HG03095 (cell line): ENCODE measurements at regions not wholly inside any gene's neighbourhood (a gene's known extent, or its start where the extent isn't known, plus 50 kb on each side); places are given as distances from the start of the nearest gene placed in this dataset.

Experiments used
- ATAC-seq: cut with Tn5 transposase; IDR thresholded peaks from one replicate; pipeline ENCODE4 v1.9.1; 2021; ENCODE audit warnings: moderate library complexity; ENCODE audit not compliant: unreplicated experiment

DNA sequence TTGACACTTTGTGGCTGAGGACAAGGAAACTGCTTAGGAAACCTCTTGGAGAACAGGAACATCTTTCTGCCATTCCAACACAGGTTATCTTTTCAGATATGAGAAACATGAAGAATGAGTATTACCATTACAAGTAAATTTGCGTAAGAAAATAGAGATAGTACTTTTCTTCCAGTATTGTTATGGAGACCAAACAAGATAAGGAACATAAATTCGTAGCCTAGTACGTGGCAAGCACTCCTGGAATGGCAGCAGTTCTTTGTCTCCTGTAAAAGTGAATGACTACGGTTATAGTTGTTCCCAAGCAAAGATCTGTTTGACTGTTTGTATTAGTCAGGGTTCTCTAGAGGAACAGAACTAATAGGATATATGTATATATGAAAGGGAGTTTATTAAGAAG is 843.1 kb downstream of the STIM2 start:
- no peak for ATAC-seq

DNA sequence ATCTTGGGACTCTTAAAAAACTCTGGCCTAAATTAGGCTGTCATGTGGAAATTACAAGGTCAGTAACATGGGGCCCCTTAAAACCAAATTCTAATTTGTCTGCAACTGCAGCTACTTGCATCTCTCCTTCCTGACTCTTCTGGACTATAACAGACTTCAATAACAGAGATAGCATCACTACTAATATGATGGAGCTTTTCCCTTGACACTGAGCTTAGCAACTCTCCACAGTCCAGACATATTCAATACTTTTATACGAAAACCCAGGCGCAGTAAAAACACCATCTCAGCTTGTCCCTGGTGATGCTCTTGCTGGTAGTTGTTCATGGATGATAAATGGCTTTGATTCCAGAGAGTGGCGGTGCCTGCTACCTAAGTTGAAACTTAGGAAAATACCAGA is 850.4 kb downstream of the STIM2 start:
- ATAC-seq: no peak

DNA sequence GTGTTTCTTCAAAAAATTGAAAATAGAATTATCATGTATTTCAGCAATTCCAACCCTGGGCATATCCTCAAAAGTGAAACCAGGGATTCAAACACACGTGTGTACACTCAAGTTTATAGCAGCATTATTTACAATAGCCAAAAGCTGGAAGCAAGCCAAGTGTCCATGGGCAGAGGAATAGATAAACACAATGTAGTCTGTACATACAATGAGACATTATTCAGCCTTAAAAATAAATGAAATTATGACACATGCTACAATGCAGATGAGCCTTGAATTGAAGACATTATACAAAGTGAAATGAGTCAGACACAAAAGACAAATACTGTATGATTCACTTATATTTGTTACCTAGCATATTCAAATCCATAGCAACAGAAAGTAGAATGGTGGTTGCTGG is 853.4 kb downstream of the STIM2 start:
- ATAC-seq: no peak

DNA sequence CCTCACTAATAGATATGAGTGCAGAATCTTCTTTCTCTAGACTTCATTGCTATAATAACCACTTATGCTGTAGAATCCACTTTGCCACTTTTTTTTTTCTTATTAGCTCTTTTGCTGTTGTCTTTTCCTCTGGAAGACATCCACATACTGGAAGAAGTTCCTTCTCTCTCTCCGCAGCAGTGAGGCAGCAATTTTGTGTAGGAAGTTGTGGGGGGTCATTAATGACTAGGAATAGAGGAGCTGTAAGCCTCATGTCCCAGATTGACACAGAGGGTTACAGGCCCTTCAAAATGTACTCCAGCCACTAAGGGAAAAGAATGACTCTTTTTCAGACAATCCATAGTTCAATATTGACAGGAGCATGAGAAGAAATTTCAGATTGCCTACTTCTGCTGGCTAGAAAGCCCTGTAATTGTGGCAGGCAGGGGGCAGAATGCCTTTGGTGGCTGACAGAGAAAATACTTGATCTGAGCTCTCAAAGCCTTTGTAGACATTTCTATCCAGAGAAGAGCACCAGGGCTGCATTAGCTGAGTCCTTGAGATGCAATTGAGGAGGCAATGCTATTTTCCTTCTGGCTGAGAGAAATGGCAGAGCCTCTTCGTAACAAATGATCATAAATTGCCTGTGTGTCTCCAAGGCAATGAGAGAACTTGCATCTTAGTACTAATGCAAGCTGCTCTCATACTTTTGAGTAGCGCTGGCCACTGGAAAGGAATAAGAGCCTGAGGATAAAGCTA is 856.2 kb downstream of the STIM2 start:
- ATAC-seq: no peak

DNA sequence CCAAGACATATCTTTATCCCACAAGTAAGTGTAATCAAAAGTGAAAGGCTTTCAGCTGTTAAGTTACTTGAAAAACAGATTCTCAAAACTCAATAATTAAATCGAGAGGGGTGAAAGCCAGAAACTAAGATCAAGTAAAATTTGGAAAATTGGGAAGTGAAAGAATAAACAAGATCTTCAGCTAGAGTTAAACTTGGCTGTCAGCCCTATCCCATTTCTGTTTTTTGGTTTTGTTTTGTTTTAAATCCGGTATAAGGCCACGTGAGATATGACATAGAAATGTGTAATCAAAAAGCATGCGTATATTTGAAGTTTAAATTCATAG is 856.8 kb downstream of the STIM2 start:
- ATAC-seq: no peak

DNA sequence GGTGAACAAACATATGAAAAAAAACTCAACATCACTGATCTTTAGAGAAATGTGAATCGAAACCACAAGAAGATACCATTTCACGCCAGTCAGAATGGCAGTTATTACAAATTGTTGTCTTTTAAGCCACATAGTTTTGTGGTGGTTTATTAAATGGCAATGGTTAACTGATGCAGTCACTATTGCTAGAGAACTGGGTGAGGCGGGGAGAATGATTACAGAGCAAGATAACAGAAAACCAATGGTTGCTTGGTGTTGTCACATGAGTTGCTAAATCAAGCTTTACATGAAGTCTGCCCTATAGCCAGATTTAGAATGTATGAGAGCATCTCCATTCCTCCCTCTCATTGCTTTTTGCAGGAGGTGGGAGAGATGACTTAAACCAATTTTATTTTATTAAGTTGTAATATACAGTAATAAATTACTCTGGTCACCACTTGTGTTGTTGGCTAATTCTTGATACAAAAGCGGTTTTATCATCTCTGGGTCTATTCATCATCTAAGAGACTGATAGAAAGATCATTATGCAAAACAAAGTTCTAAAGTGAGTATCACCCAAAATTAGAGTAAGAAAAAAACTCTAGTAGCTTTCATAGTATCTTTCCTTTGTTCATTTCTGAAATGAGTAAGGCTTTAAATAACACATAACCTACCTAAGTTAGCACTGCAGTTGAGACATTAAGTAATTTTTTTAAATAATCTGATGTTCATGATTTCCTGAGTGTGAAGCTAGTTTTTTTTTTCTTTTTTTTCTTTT is 859.5 kb downstream of the STIM2 start:
- ATAC-seq: peak; percentile 61

DNA sequence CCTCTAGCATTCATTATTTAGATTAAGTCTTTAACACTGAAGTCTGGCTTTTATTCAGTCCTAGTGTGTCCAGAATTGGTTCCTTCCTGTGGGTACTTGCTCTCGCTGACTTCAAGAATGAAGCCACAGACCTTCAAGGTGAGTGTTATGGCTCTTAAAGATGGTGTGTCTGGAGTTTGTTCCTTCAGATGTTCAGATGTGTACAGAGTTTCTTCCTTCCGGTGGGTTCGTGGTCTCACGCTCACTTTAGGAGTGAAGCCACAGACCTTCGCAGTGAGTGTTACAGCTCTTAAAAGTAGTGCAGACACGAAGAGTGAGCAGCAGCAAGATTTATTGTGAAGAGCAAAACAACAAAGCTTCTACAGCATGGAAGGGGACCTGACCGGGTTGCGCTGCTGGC is 860.6 kb downstream of the STIM2 start:
- no peak for ATAC-seq

DNA sequence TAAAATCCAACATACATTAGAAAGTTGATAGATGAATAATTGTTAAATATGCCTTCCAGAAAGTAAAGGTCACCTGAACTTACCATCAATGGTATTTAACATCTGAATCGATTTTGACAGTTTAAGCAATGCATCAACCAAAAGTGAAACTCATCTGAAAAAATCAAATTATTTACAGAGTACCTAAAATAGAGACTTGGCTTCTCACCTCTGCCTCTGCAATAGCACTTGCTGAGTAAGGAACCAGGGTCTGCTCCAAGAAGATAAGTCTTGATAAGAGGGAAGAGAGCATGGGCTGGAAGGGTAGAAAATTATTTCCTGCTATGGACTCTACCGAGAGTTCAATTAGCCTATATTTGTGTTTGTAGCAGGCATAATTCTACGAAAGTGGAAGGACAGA is 868.3 kb downstream of the STIM2 start:
- ATAC-seq: no peak

DNA sequence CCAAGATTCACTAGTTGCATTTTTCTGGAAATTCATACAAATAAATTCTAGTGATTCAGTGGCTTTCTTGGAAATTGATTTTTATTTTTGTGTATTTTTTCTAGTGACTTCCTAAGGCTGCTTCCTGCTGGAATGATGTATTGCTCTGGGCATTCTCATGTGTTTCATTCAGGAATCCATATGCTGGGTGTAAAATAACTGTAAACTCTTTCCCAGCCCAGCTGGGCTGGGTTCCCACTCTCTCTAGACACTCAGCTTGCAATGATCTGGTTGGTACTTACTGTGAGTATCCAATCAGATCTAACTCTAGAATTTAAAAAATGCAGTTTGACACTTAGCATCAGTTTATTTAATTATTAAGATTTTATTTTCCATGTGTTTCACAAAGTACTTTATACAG is 882.2 kb downstream of the STIM2 start:
- ATAC-seq: no peak

DNA sequence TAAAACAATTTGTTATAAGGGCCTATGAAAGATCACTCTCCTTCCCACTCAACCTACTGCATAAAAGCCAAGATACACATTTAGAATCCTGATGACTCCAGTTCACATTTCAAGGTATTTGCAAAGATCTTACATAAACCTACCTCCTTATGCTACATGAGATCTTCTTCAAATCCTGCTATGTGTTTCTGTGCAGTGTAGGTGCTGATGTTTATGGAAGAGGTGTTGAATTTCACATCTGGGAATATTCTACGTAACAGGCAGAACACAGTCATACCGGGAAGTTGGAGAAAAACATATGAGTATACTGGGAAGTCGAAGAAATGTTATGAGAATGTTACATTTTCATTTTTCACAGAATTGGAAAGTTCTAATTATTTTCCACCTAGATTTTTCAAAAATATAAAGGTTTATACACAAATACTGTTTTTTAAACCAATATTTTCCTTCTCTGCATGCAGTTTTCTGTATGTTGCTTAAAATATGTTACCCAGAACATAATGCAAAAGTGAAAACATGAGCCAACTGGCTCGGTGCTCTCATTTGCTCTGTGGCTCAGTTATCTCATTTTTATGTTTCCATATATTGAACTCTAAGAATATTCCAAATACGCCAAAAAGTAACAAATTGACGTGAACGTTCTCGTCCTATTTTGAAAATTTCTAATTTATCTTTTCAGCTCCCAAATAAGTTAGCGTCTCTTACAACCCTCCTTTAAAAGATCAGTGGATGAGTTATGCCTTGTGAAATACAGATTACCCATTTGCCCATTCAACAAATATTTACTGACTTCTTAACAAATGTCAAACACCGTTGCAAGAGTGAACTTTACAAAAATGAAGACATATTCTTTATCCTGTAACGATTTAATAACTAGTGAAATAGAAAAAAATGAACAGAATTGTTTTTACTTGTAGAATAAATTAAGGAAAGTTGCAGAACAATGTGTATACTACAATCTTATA is 899.3 kb downstream of the STIM2 start:
- no peak for ATAC-seq

DNA sequence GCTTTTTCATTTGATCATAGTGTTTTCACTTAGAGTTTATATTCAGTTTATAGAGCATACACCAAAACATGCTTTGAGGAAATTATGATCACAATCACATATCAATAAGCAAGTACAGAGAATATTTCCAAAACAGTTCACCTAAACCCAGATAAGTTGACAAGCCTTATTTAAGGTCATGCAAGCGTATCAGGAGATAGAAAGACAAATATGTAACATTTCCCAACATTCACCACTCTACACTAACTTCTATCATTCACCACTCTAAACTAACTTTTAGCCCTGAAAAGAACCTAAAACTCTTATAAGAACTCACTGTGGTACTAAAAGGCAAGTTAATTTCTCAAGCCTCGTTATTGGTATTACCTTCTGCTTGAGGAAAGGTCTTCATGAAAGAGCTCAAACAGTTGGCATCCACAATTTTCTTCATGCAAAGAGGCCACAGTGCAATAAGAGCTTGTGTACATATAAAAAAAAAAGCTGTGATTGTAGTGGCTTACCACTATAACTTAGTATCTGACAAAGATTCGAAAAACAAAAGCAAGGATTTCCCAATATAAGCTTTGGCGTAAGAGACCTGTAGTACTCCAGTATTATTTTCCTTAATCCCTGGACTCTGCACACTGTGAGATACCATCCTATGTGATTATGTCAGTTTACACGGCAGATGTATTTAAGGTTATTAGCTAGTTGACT is 903.3 kb downstream of the STIM2 start:
- no peak for ATAC-seq

DNA sequence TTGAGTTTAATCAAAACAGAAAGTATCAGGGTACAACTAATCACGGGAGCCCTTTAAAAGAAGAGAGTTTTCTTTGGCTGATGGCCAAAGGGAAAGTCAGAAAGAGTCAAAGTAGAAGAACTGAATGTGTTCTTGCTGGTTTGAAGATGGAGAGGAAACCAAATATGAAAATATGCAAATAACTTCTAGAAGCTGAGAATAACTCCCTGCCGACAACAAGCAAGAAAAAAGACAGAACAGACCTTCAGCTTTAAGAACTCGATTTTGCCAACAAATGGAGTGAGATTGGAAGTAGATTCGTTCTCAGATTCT is 903.8 kb downstream of the STIM2 start:
- peak; percentile 50 for ATAC-seq

DNA sequence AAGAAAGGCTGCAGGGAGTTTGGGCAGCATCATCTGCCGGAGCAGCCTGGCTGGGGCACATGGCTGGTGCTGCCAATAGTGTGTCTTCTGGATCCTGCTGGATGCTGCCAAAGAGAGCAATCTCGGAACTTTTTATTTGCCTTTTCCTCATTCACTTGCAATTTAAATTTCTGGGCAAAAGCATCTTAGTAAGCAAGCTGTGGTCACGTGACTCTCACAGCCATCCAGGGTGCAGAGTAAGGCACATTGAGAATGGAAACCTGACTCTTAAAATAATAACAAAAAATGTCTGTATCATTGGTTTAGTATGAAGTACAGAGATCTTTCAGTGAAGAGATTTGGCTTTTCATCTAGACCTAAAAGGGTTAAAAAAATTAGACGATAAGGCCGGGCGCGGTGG is 910.3 kb downstream of the STIM2 start:
- ATAC-seq: no peak

DNA sequence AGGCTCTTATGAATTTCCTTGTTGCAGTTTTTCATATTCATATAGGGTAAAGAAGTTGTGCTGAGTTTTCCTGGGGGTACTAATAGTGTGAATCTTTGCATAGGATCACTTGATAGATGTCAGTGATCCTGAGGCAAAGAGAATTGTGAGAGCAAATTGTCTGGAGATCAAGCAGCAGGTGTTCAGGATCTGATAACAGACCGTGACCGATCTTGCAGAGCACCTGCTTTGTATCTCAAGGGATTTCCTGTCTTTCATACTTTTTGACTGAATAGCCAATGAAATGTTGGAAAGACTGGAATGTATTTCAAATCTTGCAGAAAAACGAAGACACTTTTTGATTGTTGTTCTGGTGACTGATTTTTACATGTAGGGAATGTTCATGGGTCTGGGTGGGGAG is 914.5 kb downstream of the STIM2 start:
- no peak for ATAC-seq

DNA sequence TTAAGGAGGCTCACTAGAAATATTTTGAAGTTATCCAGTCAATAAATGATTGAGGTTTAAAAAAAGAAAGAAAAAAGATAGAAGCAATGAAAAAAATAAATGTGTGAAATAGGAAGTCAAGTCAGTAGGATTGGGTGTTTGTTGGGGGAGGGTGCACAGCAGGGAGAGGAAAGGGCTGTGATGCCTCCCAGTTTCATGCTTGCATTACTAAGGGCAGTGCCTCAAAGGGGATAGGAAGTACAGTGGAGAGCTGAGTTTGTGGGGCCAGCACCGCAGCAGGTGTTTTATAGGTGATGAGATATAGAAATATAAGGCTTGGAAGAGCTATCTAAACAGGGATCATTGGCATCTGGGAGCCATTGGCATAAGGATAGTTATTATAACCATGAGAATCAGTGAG is 919.2 kb downstream of the STIM2 start:
- no peak for ATAC-seq

DNA sequence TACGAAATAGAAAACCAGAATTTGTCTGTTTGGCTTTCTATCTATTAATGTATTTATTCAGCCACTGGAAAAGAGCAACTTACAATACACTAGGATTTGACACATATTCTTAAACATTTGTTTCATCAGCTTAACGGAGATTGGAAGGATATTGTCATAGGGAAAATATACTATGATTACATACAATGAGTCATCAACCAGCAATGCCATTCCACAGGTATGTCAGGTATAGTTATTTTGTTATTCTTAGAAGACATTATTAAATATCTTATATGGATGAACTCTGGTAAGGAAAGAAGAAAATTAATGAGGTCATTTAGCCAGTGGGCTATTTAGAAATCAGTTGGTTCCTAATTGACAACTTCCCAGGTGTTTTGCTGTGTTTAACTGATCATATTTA is 926.6 kb downstream of the STIM2 start:
- ATAC-seq: no peak

DNA sequence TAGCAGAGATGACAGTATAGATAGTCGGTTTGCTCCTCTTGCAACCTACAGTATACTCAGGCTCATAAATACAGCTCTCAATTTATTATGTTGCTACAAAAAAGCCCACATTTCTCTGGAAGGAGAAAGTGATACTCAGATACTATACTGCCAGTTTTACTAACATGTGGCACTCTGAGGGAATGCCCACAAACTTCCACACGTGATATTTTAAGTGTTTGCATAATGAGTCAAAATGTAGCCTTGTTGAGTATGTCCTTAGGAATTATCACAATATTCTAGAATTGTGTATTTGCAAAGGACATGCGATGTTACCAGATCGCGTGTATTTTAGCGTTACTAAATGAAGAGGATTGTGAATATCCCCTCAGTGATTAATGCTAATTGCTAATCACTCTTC is 929.1 kb downstream of the STIM2 start:
- ATAC-seq: no peak

DNA sequence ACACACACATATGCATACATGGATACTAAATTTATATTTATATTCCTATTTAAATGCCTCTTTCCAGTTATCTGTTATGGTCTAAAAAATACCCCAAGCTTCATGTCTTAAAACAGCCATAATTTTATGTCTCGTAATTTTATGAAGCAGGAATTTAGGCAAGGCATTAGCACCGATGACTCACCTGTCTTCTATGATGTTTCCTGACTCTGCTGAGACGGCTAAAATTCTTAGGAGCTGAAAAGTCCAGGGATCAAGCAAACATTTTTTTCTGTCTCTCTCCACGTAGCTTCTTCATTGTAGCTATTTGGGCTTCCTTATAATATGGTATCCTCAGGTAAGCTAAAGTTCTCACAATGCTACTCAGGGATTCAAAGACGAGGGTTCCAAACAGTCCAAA is 930.3 kb downstream of the STIM2 start:
- ATAC-seq: no peak

DNA sequence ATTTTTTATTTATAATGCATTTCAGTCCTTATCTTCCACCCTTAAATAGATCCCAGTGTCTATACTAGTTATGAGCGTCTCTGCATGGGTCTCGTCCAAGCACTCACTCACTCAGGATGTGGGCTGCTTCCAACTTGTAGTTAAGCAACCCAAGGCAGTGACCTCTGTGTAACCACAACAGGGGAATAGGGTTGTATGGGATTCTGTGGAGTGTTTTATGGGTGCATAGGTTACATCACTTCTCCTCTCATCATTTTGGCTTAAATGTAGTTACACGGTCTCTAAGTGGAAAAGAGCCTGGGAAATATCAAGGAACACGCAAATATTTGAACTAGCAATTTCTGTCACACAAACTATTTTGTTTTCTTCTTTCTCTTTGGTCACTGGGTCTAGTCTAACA is 931.0 kb downstream of the STIM2 start:
- ATAC-seq: no peak

DNA sequence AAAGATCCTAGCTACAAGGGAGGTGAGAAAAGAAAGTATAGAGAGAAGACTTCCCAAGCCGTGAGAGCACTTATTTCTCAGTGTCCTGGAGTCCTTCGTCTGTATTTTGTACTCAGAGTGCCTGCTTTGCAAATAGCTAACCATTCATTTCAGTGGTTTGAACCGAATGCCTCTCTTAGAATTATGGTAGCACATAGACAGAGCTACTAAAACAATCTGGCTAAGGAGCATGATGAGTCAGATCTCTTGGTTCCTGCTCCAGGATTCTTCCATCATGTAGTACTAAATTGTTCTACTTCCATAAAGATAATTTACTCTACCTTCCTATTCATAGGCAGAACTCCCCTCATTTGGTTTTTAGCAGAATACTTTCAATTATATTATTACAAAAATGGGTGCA is 946.6 kb downstream of the STIM2 start:
- ATAC-seq: no peak

DNA sequence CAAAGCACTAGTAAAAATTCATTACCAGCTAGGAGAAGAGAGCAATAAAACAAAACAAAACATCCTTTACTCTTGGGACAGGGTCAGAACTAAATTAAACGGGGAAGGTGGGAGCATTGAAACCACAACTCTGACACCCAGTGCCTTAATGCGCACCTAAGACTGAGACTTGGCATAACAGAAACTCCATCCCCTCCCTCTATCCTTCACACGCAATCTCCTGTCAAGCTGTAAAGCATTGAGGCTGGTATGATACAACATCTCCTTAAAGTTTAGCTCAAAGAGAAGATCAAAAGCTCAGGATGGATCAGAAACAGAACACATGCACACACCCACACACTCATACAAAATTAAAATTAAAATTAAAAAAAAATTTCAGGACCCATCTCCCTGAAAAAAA is 951.3 kb downstream of the STIM2 start:
- ATAC-seq: no peak
